CD4-positive, alpha-beta T cell treated with Interleukin-17A for 4 hours (primary cell): ENCODE measurements at regions not wholly inside any gene's neighbourhood (a gene's known extent, or its start where the extent isn't known, plus 50 kb on each side); places are given as distances from the start of the nearest gene placed in this dataset.
"Not testable (repeated sequence)": the region's sequence is repeated elsewhere in the genome, so short reads cannot be mapped to it uniquely, and the experiment has no call there.

Experiments
- DNase-seq: peaks from one replicate; pipeline ENCODE4 v3.0.0-alpha.2; 2020; ENCODE audit warnings: mixed read lengths

GRCh38 chr13:65784088-65784816, 1445.9 kb downstream of the PCDH9 start:
- no peak for DNase-seq

GRCh38 chr13:65783383-65783782, 1446.8 kb downstream of the PCDH9 start:
- no peak for DNase-seq

- not testable (repeated sequence) for DNase-seq
Observed at GRCh38 chr13:65771704-65772313, 1458.3 kb downstream of the PCDH9 start.

- no peak for DNase-seq
Observed at GRCh38 chr13:65768545-65768944, 1461.6 kb downstream of the PCDH9 start.

- no peak for DNase-seq
Observed at GRCh38 chr13:65763811-65764210, 1466.3 kb downstream of the PCDH9 start.

- DNase-seq: no peak
Observed at GRCh38 chr13:65762012-65762411, 1468.1 kb downstream of the PCDH9 start.

- DNase-seq: no peak
Observed at GRCh38 chr13:65756071-65756671, 1474.0 kb downstream of the PCDH9 start.

- no peak for DNase-seq
Observed at GRCh38 chr13:65748227-65748626, 1481.9 kb downstream of the PCDH9 start.

- DNase-seq: no peak
Observed at GRCh38 chr13:65746406-65746921, 1483.7 kb downstream of the PCDH9 start.

GRCh38 chr13:65744836-65745235, 1485.3 kb downstream of the PCDH9 start:
- no peak for DNase-seq

GRCh38 chr13:65733110-65733509, 1497.0 kb downstream of the PCDH9 start:
- DNase-seq: no peak

GRCh38 chr13:65727070-65727469, 1503.1 kb downstream of the PCDH9 start:
- DNase-seq: no peak

- DNase-seq: no peak
Observed at GRCh38 chr13:65725006-65725405, 1505.1 kb downstream of the PCDH9 start.

- no peak for DNase-seq
Observed at GRCh38 chr13:65724226-65724625, 1505.9 kb downstream of the PCDH9 start.

- no peak for DNase-seq
Observed at GRCh38 chr13:65722506-65722905, 1507.6 kb downstream of the PCDH9 start.

- no peak for DNase-seq
Observed at GRCh38 chr13:65719831-65720230, 1510.3 kb downstream of the PCDH9 start.

- DNase-seq: no peak
Observed at GRCh38 chr13:65710514-65710913, 1519.6 kb downstream of the PCDH9 start.

GRCh38 chr13:65697843-65698242, 1532.3 kb downstream of the PCDH9 start:
- no peak for DNase-seq

- DNase-seq: no peak
Observed at GRCh38 chr13:65679240-65679639, 1550.9 kb downstream of the PCDH9 start.

- DNase-seq: no peak
Observed at GRCh38 chr13:65677906-65678305, 1552.2 kb downstream of the PCDH9 start.

- not testable (repeated sequence) for DNase-seq
Observed at GRCh38 chr13:65675383-65675782, 1554.8 kb downstream of the PCDH9 start.

- no peak for DNase-seq
Observed at GRCh38 chr13:65670014-65670625, 1560.0 kb downstream of the PCDH9 start.

GRCh38 chr13:65660731-65661130, 1569.4 kb downstream of the PCDH9 start:
- DNase-seq: no peak
